ENCODE measurements at regions not wholly inside any gene's neighbourhood (a gene's known extent, or its start where the extent isn't known, plus 50 kb on each side); places are given as distances from the start of the nearest gene placed in this dataset.

- TF ChIP-seq, protein P1, sequence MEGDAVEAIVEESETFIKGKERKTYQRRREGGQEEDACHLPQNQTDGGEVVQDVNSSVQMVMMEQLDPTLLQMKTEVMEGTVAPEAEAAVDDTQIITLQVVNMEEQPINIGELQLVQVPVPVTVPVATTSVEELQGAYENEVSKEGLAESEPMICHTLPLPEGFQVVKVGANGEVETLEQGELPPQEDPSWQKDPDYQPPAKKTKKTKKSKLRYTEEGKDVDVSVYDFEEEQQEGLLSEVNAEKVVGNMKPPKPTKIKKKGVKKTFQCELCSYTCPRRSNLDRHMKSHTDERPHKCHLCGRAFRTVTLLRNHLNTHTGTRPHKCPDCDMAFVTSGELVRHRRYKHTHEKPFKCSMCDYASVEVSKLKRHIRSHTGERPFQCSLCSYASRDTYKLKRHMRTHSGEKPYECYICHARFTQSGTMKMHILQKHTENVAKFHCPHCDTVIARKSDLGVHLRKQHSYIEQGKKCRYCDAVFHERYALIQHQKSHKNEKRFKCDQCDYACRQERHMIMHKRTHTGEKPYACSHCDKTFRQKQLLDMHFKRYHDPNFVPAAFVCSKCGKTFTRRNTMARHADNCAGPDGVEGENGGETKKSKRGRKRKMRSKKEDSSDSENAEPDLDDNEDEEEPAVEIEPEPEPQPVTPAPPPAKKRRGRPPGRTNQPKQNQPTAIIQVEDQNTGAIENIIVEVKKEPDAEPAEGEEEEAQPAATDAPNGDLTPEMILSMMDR (IDR thresholded peaks at IDR 0.05) = no peak
- no peak for TF ChIP-seq POLR2A (IDR thresholded peaks at IDR 0.05)
- WGBS, 2 donors = 67 to 77% methylated on average over 3 of the region's 3 CpGs
- H3K27me3 ChIP-seq = no peaks in the 10 kb centered on the region
- no peak overlapping the region for H3K4me3 ChIP-seq
- intact Hi-C loops (cut with DNase I) = no loop called here
- no peaks in the 10 kb centered on the region for H3K4me1 ChIP-seq
- H3K36me3 ChIP-seq = no peaks in the 10 kb centered on the region
- no peak for DNase-seq
- H3K27ac ChIP-seq = no peak overlapping the region
- no peaks in the 10 kb centered on the region for H3K9me3 ChIP-seq
Observed at GRCh38 chr10:58462863-58463507, 49.7 kb upstream of the BICC1 start.
